ENCODE measurements at regions not wholly inside any gene's neighbourhood (a gene's known extent, or its start where the extent isn't known, plus 50 kb on each side); places are given as distances from the start of the nearest gene placed in this dataset.
"Not testable (repeated sequence)": the region's sequence is repeated elsewhere in the genome, so short reads cannot be mapped to it uniquely, and the experiment has no call there.

DNA sequence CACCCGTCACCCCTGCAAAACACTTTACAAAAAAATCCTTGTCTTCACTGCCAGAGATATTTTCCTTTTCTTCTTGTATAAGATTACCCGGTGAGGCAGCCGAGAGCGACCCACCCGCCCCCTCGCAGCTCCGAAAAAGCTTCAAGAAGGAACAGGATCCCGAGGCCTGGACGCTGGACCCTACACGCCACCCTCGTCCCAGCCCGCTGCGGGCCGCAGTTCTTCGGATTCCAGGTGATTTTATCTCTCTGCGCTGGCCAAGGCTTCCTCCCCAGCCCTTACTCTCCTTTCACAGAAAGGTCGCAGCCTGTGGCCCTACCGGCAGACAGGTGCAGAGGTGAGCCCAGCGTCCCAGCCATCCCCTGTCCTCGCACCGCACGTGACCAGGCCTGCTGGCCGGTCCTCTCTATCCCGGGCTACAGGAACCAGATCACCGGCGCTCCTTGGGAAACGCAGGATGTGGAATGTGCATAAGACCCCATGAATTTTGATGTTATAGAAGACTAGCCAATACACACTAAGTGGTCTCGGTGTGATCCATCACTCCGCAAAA lies 2993.5 kb upstream of the TEKT4 start:
- not testable (repeated sequence) for H3K4me3 Mint-ChIP-seq (ENCODE audit: low read depth); H3K27me3 Mint-ChIP-seq; H3K36me3 Mint-ChIP-seq (ENCODE audit: insufficient read depth); DNase-seq (ENCODE audit: low spot score, unreplicated experiment); H3K27ac Mint-ChIP-seq; H3K4me1 Mint-ChIP-seq (ENCODE audit: low read depth)
- peaks cover 29% of the 10 kb centered on the region for H3K9me3 Mint-ChIP-seq (ENCODE audit: low read depth)

DNA sequence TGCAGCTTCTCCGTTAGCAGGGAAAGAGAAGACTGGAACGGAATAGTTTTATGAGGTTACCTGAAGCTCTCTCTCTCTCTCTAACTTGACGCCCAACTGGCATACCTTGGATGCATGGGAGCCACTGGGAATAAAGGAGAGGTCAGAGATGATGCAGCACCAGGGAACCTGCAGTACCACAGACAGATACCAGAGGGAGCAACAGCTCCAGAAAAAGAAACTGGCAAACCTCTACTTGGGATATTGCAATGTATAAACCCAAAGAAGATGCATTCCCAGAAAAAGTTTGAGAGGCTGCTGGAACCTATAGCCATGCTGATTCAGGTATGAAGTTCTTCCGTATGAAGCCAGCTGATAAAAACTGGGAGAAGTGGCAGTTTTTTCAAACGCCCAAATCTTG lies 2976.1 kb upstream of the TEKT4 start:
- H3K9me3 Mint-ChIP-seq (ENCODE audit: low read depth): peaks cover 13% of the 10 kb centered on the region
- not testable (repeated sequence) for H3K27me3 Mint-ChIP-seq; H3K27ac Mint-ChIP-seq; H3K4me1 Mint-ChIP-seq (ENCODE audit: low read depth); H3K36me3 Mint-ChIP-seq (ENCODE audit: insufficient read depth); H3K4me3 Mint-ChIP-seq (ENCODE audit: low read depth); DNase-seq (ENCODE audit: low spot score, unreplicated experiment)

DNA sequence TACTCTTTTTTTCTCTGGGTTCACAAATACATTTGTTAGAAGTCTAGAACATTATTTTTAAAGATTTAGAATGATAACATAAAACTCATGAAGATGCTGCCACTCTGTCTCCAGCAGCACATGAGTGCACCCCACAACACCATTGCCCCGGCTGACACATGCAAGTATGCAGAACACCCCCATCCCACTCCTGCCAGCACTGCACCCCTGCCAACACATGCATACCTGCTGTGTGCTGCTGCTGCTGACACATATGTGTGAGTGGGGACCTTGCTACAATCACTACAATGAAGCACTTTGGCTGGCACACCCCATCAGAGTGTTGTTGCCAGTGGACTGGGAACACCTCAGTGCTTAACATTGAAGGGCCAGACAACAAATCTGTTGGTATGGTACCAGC lies 2953.6 kb upstream of the TEKT4 start:
- not testable (repeated sequence) for H3K36me3 Mint-ChIP-seq (ENCODE audit: insufficient read depth); H3K27me3 Mint-ChIP-seq; H3K27ac Mint-ChIP-seq; H3K4me3 Mint-ChIP-seq (ENCODE audit: low read depth); DNase-seq (ENCODE audit: low spot score, unreplicated experiment); H3K4me1 Mint-ChIP-seq (ENCODE audit: low read depth)
- peaks cover 36% of the 10 kb centered on the region for H3K9me3 Mint-ChIP-seq (ENCODE audit: low read depth)

Measured in progenitor cell of endocrine pancreas (in vitro differentiated cells).